ENCODE measurements at regions not wholly inside any gene's neighbourhood (a gene's known extent, or its start where the extent isn't known, plus 50 kb on each side); places are given as distances from the start of the nearest gene placed in this dataset.

DNA sequence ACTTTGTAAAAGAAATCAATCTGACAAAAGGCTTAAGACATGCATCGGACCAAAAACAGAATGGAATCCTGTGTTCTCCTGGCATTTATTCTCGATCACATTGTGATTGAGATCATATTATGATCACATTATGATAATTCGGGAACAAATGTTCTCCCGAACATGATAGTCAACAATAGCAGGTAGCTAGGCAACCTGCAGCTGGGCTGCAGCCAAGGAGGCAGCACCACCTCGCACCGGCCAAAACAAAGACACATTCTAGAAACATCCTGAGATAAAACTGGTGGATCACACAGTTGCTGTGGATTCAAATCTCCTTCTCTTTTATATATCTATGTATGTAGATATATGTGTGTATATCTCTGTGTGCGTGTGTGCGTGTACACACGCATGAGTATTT lies 480.6 kb upstream of the CYLC2 start:
- BruUV-seq (replicated peaks) = no TSS peak
- DNase-seq (ENCODE audit: low spot score) = no peak
- ChIA-PET POLR2A (ENCODE audit: low non-redundant PET) (no interaction called here), CTCF (no interaction called here)
- no peak for TF ChIP-seq EZH2 (IDR thresholded peaks at IDR 0.05; ENCODE audit: borderline replicate concordance, low read depth, low read length, poor library complexity, severe bottlenecking)
- TF ChIP-seq, protein P1, sequence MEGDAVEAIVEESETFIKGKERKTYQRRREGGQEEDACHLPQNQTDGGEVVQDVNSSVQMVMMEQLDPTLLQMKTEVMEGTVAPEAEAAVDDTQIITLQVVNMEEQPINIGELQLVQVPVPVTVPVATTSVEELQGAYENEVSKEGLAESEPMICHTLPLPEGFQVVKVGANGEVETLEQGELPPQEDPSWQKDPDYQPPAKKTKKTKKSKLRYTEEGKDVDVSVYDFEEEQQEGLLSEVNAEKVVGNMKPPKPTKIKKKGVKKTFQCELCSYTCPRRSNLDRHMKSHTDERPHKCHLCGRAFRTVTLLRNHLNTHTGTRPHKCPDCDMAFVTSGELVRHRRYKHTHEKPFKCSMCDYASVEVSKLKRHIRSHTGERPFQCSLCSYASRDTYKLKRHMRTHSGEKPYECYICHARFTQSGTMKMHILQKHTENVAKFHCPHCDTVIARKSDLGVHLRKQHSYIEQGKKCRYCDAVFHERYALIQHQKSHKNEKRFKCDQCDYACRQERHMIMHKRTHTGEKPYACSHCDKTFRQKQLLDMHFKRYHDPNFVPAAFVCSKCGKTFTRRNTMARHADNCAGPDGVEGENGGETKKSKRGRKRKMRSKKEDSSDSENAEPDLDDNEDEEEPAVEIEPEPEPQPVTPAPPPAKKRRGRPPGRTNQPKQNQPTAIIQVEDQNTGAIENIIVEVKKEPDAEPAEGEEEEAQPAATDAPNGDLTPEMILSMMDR (conservative IDR thresholded peaks at IDR 0.05; ENCODE audit: low read depth, low read length) = no peak
- no peak overlapping the region for H3K27ac ChIP-seq (ENCODE audit: low read depth, low read length, poor library complexity, severe bottlenecking)
- no peak overlapping the region for H3K4me3 ChIP-seq (ENCODE audit: low read depth, low read length, poor library complexity, severe bottlenecking)
- no peaks in the 10 kb centered on the region for H3K4me1 ChIP-seq (ENCODE audit: insufficient read depth, low read length, poor library complexity, severe bottlenecking)
- H3K27me3 ChIP-seq (replicated peaks; ENCODE audit: insufficient read depth, low read depth, low read length, poor library complexity) = no peaks in the 10 kb centered on the region
- no peaks in the 10 kb centered on the region for H3K9me3 ChIP-seq (ENCODE audit: low read depth, low read length, poor library complexity, severe bottlenecking)
- no peaks in the 10 kb centered on the region for H3K36me3 ChIP-seq (ENCODE audit: insufficient read depth, low read length, poor library complexity, severe bottlenecking)
- intact Hi-C loops (cut with micrococcal nuclease; ENCODE audit: unreplicated experiment) = no loop called here

DNA sequence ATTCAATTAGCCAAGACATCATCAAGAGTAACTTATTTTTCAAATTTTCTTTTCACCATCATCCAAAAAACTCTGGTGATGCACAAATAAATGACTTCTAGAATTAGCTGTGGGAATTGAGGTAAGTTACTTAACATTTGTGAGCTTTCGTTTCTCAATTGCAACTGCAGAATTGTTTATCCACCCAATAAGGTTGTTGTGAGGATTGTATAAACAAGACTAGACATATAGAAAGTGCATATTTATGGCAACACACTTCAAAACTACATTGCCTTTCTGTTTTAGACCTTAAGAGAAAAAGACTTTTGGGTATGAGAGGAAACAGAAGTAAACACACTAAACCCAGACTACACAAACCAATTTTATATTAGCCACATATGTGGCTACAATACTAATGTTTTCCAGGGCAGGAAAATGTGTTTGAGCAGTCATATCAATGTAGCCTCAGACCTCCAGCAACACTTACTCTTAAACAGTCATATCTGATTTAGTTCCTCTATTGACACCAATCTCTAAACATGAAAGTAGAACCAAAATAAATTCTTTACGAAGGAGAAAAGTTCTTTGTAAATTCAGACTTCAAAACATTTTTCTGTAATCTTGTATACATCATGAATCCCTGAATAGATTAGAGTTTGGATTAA lies 488.0 kb upstream of the CYLC2 start:
- H3K4me3 ChIP-seq (ENCODE audit: low read depth, low read length, poor library complexity, severe bottlenecking) = no peak overlapping the region
- H3K27ac ChIP-seq (ENCODE audit: low read depth, low read length, poor library complexity, severe bottlenecking) = no peak overlapping the region
- no peaks in the 10 kb centered on the region for H3K9me3 ChIP-seq (ENCODE audit: low read depth, low read length, poor library complexity, severe bottlenecking)
- no TSS peak for BruUV-seq (replicated peaks)
- H3K27me3 ChIP-seq (replicated peaks; ENCODE audit: insufficient read depth, low read depth, low read length, poor library complexity) = no peaks in the 10 kb centered on the region
- TF ChIP-seq, protein P1 (conservative IDR thresholded peaks at IDR 0.05; ENCODE audit: low read depth, low read length) = no peak
- ChIA-PET CTCF (no interaction called here), POLR2A (ENCODE audit: low non-redundant PET) (no interaction called here)
- DNase-seq (ENCODE audit: low spot score) = no peak
- intact Hi-C loops (cut with micrococcal nuclease; ENCODE audit: unreplicated experiment) = no loop called here
- H3K4me1 ChIP-seq (ENCODE audit: insufficient read depth, low read length, poor library complexity, severe bottlenecking) = no peaks in the 10 kb centered on the region
- no peaks in the 10 kb centered on the region for H3K36me3 ChIP-seq (ENCODE audit: insufficient read depth, low read length, poor library complexity, severe bottlenecking)

GRCh38 chr9:102506406-102506805 lies 488.7 kb upstream of the CYLC2 start:
- POLR2A ChIA-PET (ENCODE audit: low non-redundant PET) = no interaction called here
- intact Hi-C loops (cut with micrococcal nuclease; ENCODE audit: unreplicated experiment) = no loop called here
- DNase-seq (ENCODE audit: low spot score) = no peak

More at GRCh38 chr9:102506406-102506805, 488.7 kb upstream of the CYLC2 start:
- Histone ChIP-seq H3K9me3 (ENCODE audit: low read depth, low read length, poor library complexity, severe bottlenecking) (no peaks in the 10 kb centered on the region), H3K36me3 (ENCODE audit: insufficient read depth, low read length, poor library complexity, severe bottlenecking) (no peaks in the 10 kb centered on the region), H3K4me1 (ENCODE audit: insufficient read depth, low read length, poor library complexity, severe bottlenecking) (no peaks in the 10 kb centered on the region), H3K4me3 (ENCODE audit: low read depth, low read length, poor library complexity, severe bottlenecking) (no peak overlapping the region), H3K27me3 (replicated peaks; ENCODE audit: insufficient read depth, low read depth, low read length, poor library complexity) (no peaks in the 10 kb centered on the region), H3K27ac (ENCODE audit: low read depth, low read length, poor library complexity, severe bottlenecking) (no peak overlapping the region)
- no peak for TF ChIP-seq EZH2 (IDR thresholded peaks at IDR 0.05; ENCODE audit: borderline replicate concordance, low read depth, low read length, poor library complexity, severe bottlenecking)
- TF ChIP-seq, protein P1 (conservative IDR thresholded peaks at IDR 0.05; ENCODE audit: low read depth, low read length) = no peak
- CTCF ChIA-PET = no interaction called here
- BruUV-seq (replicated peaks) = no TSS peak
